ENCODE measurements at regions not wholly inside any gene's neighbourhood (a gene's known extent, or its start where the extent isn't known, plus 50 kb on each side); places are given as distances from the start of the nearest gene placed in this dataset.

GRCh38 chr10:78274491-78274890 is 240.8 kb downstream of the RPS24 start:
- H3K9ac ChIP-seq (ENCODE audit: low read depth in 1 of 3, low read length in 3 of 3): no peak overlapping the region
- no peak overlapping the region for H3K27ac ChIP-seq (ENCODE audit: low read depth, low read length)
- no peaks in the 10 kb centered on the region for H3K36me3 ChIP-seq (ENCODE audit: control insufficient read depth in 3 of 3, insufficient read depth in 3 of 3, low read length in 3 of 3)
- peaks cover 8 to 18% (median 15%) of the 10 kb centered on the region in 3 donors for H3K4me1 ChIP-seq (ENCODE audit: control insufficient read depth in 3 of 3, insufficient read depth in 3 of 3, low read length in 3 of 3)
- H3K9me3 ChIP-seq (ENCODE audit: control insufficient read depth in 3 of 3, low read length in 3 of 3): no peaks in the 10 kb centered on the region
- H3K4me3 ChIP-seq (ENCODE audit: low read length in 3 of 3): no peak overlapping the region
- H3K27me3 ChIP-seq (ENCODE audit: control insufficient read depth in 3 of 3, insufficient read depth in 3 of 3, low read length in 3 of 3): no peaks in the 10 kb centered on the region

DNA sequence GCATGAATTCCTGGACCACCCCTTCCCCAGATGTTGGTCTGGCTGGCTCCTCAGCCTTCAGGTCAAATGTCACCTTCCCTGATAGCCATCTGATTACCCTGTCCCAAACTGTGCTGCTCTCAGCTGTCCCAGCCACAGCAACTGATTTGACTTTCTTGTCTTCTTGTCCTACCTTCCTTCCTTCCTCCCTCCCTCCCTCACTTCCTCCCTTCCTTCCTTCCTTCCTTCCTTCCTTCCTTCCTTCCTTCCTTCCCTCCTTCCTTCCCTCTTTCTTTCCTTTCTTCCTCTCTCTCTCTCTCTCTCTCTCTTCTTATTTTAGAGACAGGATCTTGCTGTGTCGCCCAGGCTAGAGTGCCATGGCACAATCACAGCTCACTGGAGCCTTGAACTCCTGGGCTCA is 242.5 kb downstream of the RPS24 start:
- Histone ChIP-seq H3K9me3 (ENCODE audit: control insufficient read depth in 3 of 3, low read length in 3 of 3) (no peaks in the 10 kb centered on the region), H3K4me3 (ENCODE audit: low read length in 3 of 3) (no peak overlapping the region), H3K36me3 (ENCODE audit: control insufficient read depth in 3 of 3, insufficient read depth in 3 of 3, low read length in 3 of 3) (no peaks in the 10 kb centered on the region), H3K9ac (ENCODE audit: low read depth in 1 of 3, low read length in 3 of 3) (no peak overlapping the region), H3K27ac (ENCODE audit: low read depth, low read length) (no peak overlapping the region), H3K27me3 (ENCODE audit: control insufficient read depth in 3 of 3, insufficient read depth in 3 of 3, low read length in 3 of 3) (no peaks in the 10 kb centered on the region), H3K4me1 (ENCODE audit: control insufficient read depth in 3 of 3, insufficient read depth in 3 of 3, low read length in 3 of 3) (peaks cover 8 to 18% (median 15%) of the 10 kb centered on the region in 3 donors)

GRCh38 chr10:78277314-78278057 is 243.8 kb downstream of the RPS24 start:
- Histone ChIP-seq H3K9ac (ENCODE audit: low read depth in 1 of 3, low read length in 3 of 3) (peak overlapping the region; percentile 14 to 55 (median 33)), H3K4me1 (ENCODE audit: control insufficient read depth in 3 of 3, insufficient read depth in 3 of 3, low read length in 3 of 3) (peaks cover 8 to 18% (median 15%) of the 10 kb centered on the region in 3 donors), H3K36me3 (ENCODE audit: control insufficient read depth in 3 of 3, insufficient read depth in 3 of 3, low read length in 3 of 3) (no peaks in the 10 kb centered on the region), H3K27ac (ENCODE audit: low read depth, low read length) (peak overlapping the region; percentile 49), H3K4me3 (ENCODE audit: low read length in 3 of 3) (no peak overlapping the region), H3K9me3 (ENCODE audit: control insufficient read depth in 3 of 3, low read length in 3 of 3) (no peaks in the 10 kb centered on the region), H3K27me3 (ENCODE audit: control insufficient read depth in 3 of 3, insufficient read depth in 3 of 3, low read length in 3 of 3) (no peaks in the 10 kb centered on the region)

DNA sequence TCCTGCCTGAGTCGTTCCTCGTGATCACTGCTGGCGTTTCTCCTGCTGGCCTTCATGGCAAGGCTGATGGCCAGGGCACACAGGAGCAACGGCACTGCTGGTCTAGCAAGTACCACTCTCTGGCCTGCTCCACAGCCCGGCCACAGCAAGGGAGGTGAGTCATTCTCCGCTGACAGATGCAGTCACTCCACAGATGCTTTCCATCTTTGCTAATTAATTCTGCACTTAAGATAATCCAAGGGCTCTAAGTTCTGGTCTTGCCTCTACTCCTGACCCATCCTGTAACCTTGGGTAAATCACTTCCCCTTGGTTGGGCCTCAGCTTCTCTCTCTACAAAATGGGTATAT is 244.4 kb downstream of the RPS24 start:
- Histone ChIP-seq H3K9me3 (ENCODE audit: control insufficient read depth in 3 of 3, low read length in 3 of 3) (no peaks in the 10 kb centered on the region), H3K36me3 (ENCODE audit: control insufficient read depth in 3 of 3, insufficient read depth in 3 of 3, low read length in 3 of 3) (no peaks in the 10 kb centered on the region), H3K27ac (ENCODE audit: low read depth, low read length) (peak overlapping the region; percentile 49), H3K4me1 (ENCODE audit: control insufficient read depth in 3 of 3, insufficient read depth in 3 of 3, low read length in 3 of 3) (peaks cover 8 to 18% (median 15%) of the 10 kb centered on the region in 3 donors), H3K4me3 (ENCODE audit: low read length in 3 of 3) (no peak overlapping the region), H3K27me3 (ENCODE audit: control insufficient read depth in 3 of 3, insufficient read depth in 3 of 3, low read length in 3 of 3) (no peaks in the 10 kb centered on the region), H3K9ac (ENCODE audit: low read depth in 1 of 3, low read length in 3 of 3) (peak overlapping the region in 2 of 3 donors; percentile 14 to 55)

GRCh38 chr10:78279756-78280155 is 246.1 kb downstream of the RPS24 start:
- H3K36me3 ChIP-seq (ENCODE audit: control insufficient read depth in 3 of 3, insufficient read depth in 3 of 3, low read length in 3 of 3): no peaks in the 10 kb centered on the region
- no peaks in the 10 kb centered on the region for H3K9me3 ChIP-seq (ENCODE audit: control insufficient read depth in 3 of 3, low read length in 3 of 3)
- peaks cover 8 to 18% (median 15%) of the 10 kb centered on the region in 3 donors for H3K4me1 ChIP-seq (ENCODE audit: control insufficient read depth in 3 of 3, insufficient read depth in 3 of 3, low read length in 3 of 3)
- peaks cover 0 to 2% (median 0%) of the 10 kb centered on the region in 3 donors for H3K27me3 ChIP-seq (ENCODE audit: control insufficient read depth in 3 of 3, insufficient read depth in 3 of 3, low read length in 3 of 3)
- H3K9ac ChIP-seq (ENCODE audit: low read depth in 1 of 3, low read length in 3 of 3): no peak overlapping the region
- no peak overlapping the region for H3K27ac ChIP-seq (ENCODE audit: low read depth, low read length)
- H3K4me3 ChIP-seq (ENCODE audit: low read length in 3 of 3): no peak overlapping the region

DNA sequence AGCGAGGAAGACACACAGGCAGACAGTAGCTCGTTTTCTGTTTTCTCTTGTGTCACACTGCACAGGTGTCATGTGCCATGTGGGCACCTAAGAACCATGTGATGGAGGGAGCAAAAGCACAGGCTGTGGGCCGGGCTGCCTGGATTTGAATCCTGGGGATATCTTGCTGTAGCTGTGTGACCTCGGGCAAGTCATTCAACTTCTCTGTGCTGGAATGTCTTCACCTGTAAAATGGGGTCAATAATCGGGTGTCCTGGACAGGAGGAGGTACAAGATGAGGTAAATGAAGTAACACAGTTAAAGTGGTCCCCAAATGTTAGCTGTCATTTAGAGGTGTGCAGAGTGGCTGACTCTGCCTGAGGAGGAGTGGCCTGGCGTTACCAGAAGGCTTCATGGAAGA is 246.9 kb downstream of the RPS24 start:
- Histone ChIP-seq H3K27ac (ENCODE audit: low read depth, low read length) (no peak overlapping the region), H3K27me3 (ENCODE audit: control insufficient read depth in 3 of 3, insufficient read depth in 3 of 3, low read length in 3 of 3) (peaks cover 0 to 2% (median 0%) of the 10 kb centered on the region in 3 donors), H3K9me3 (ENCODE audit: control insufficient read depth in 3 of 3, low read length in 3 of 3) (no peaks in the 10 kb centered on the region), H3K4me1 (ENCODE audit: control insufficient read depth in 3 of 3, insufficient read depth in 3 of 3, low read length in 3 of 3) (peaks cover 8 to 18% (median 15%) of the 10 kb centered on the region in 3 donors), H3K9ac (ENCODE audit: low read depth in 1 of 3, low read length in 3 of 3) (no peak overlapping the region), H3K36me3 (ENCODE audit: control insufficient read depth in 3 of 3, insufficient read depth in 3 of 3, low read length in 3 of 3) (no peaks in the 10 kb centered on the region), H3K4me3 (ENCODE audit: low read length in 3 of 3) (no peak overlapping the region)

- Histone ChIP-seq H3K9me3 (ENCODE audit: control insufficient read depth in 3 of 3, low read length in 3 of 3) (no peaks in the 10 kb centered on the region), H3K27ac (ENCODE audit: low read depth, low read length) (no peak overlapping the region)
These were observed 248.0 kb downstream of the RPS24 start for GRCh38 chr10:78281627-78282026.

DNA sequence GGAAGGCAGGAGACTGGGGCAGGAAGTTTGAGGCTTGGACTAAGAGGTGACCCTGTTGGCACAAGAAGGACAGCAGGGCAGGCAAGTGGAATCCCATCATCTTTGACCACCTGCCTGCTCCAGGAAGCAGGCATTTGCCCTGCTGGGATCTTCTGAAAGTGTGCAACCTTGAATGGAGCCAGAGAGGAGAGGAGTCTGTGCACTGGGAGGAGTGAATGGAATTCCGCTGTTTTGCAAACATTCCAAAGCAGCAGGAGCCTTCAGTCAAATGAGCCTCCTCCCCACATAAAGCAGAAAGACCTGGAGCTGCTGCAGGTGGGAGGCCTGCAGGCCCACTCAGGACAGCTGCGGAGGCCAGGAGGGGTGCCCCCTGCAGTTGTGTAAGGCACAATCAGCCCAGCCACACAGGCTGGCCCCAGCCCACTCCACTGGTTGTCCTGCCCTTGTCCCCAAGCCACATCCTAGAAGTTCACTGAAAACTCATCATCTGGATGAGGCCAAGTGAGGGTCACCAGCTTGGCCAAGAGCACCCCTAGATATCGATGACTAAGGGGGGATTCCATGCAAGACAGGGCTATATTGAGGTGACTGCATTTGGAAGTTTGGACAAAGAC is 249.5 kb downstream of the RPS24 start:
- H3K27me3 ChIP-seq (ENCODE audit: control insufficient read depth in 3 of 3, insufficient read depth in 3 of 3, low read length in 3 of 3): peaks cover 0 to 2% (median 0%) of the 10 kb centered on the region in 3 donors
- no peaks in the 10 kb centered on the region for H3K36me3 ChIP-seq (ENCODE audit: control insufficient read depth in 3 of 3, insufficient read depth in 3 of 3, low read length in 3 of 3)
- H3K9ac ChIP-seq (ENCODE audit: low read depth in 1 of 3, low read length in 3 of 3): no peak overlapping the region

More at GRCh38 chr10:78281627-78282026, 248.0 kb downstream of the RPS24 start:
- peaks cover 8 to 18% (median 15%) of the 10 kb centered on the region in 3 donors for H3K4me1 ChIP-seq (ENCODE audit: control insufficient read depth in 3 of 3, insufficient read depth in 3 of 3, low read length in 3 of 3)
- H3K27me3 ChIP-seq (ENCODE audit: control insufficient read depth in 3 of 3, insufficient read depth in 3 of 3, low read length in 3 of 3): peaks cover 0 to 2% (median 0%) of the 10 kb centered on the region in 3 donors
- H3K36me3 ChIP-seq (ENCODE audit: control insufficient read depth in 3 of 3, insufficient read depth in 3 of 3, low read length in 3 of 3): no peaks in the 10 kb centered on the region
- H3K4me3 ChIP-seq (ENCODE audit: low read length in 3 of 3): no peak overlapping the region
- H3K9ac ChIP-seq (ENCODE audit: low read depth in 1 of 3, low read length in 3 of 3): no peak overlapping the region

DNA sequence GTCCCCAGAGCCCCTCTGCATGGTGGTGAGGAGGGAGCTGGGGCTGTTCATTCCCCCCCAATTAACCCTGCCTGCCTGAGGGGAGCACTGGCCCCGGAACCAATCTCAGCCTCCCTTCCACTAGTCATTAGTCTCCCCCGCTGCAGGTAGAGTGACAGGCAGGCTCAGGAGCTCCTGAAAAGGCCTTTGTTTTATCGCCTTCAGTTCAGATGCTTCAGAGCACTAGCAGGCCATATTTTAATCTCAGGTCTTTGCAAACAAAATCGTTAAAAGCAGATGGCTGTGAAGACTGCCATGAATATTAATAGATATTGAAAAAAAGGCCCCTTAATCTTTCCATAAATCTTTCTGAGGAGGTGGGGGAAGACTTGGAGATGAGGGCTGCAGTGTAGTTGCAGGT is 250.7 kb downstream of the RPS24 start:
- Histone ChIP-seq H3K4me3 (ENCODE audit: low read length in 3 of 3) (no peak overlapping the region), H3K27ac (ENCODE audit: low read depth, low read length) (no peak overlapping the region), H3K9ac (ENCODE audit: low read depth in 1 of 3, low read length in 3 of 3) (no peak overlapping the region), H3K36me3 (ENCODE audit: control insufficient read depth in 3 of 3, insufficient read depth in 3 of 3, low read length in 3 of 3) (no peaks in the 10 kb centered on the region), H3K4me1 (ENCODE audit: control insufficient read depth in 3 of 3, insufficient read depth in 3 of 3, low read length in 3 of 3) (no peaks in the 10 kb centered on the region), H3K27me3 (ENCODE audit: control insufficient read depth in 3 of 3, insufficient read depth in 3 of 3, low read length in 3 of 3) (peaks cover 0 to 2% (median 0%) of the 10 kb centered on the region in 3 donors), H3K9me3 (ENCODE audit: control insufficient read depth in 3 of 3, low read length in 3 of 3) (no peaks in the 10 kb centered on the region)

More for the DNA sequence above, 249.5 kb downstream of the RPS24 start:
- Histone ChIP-seq H3K4me3 (ENCODE audit: low read length in 3 of 3) (no peak overlapping the region), H3K27ac (ENCODE audit: low read depth, low read length) (no peak overlapping the region), H3K9me3 (ENCODE audit: control insufficient read depth in 3 of 3, low read length in 3 of 3) (no peaks in the 10 kb centered on the region), H3K4me1 (ENCODE audit: control insufficient read depth in 3 of 3, insufficient read depth in 3 of 3, low read length in 3 of 3) (peaks cover 0 to 5% (median 5%) of the 10 kb centered on the region in 3 donors)

- no peak overlapping the region for H3K4me3 ChIP-seq (ENCODE audit: low read length in 3 of 3)
- H3K27me3 ChIP-seq (ENCODE audit: control insufficient read depth in 3 of 3, insufficient read depth in 3 of 3, low read length in 3 of 3): peaks cover 0 to 2% (median 0%) of the 10 kb centered on the region in 3 donors
- no peaks in the 10 kb centered on the region for H3K36me3 ChIP-seq (ENCODE audit: control insufficient read depth in 3 of 3, insufficient read depth in 3 of 3, low read length in 3 of 3)
- H3K27ac ChIP-seq (ENCODE audit: low read depth, low read length): no peak overlapping the region
- no peaks in the 10 kb centered on the region for H3K4me1 ChIP-seq (ENCODE audit: control insufficient read depth in 3 of 3, insufficient read depth in 3 of 3, low read length in 3 of 3)
- H3K9ac ChIP-seq (ENCODE audit: low read depth in 1 of 3, low read length in 3 of 3): no peak overlapping the region
- no peaks in the 10 kb centered on the region for H3K9me3 ChIP-seq (ENCODE audit: control insufficient read depth in 3 of 3, low read length in 3 of 3)
These were observed 251.6 kb downstream of the RPS24 start for GRCh38 chr10:78285226-78285625.
